Cardiac fibroblast (primary cell): ENCODE measurements at regions not wholly inside any gene's neighbourhood (a gene's known extent, or its start where the extent isn't known, plus 50 kb on each side); places are given as distances from the start of the nearest gene placed in this dataset.

Experiments
- DNase-seq, 2 donors: peaks; one replicate each; pipeline versions ENCODE4 v3.0.0 to v3.0.0-alpha.2; 2010; ENCODE audit warnings: low read depth in 2 of 2
- H3K4me3 ChIP-seq, 2 donors: replicated peaks in 1 of 2; 1 replicate in 1 of 2; 2 replicates in 1 of 2; pipeline ENCODE4 v1.5.1; 2011; ENCODE audit warnings: low read depth in 2 of 2, low read length in 2 of 2, mild to moderate bottlenecking in 2 of 2, moderate library complexity in 1 of 2
- CTCF ChIP-seq: IDR thresholded peaks from one replicate; pipeline ENCODE4 v1.5.1; 2011; ENCODE audit warnings: low read depth, mild to moderate bottlenecking, low read length, inconsistent platforms

GRCh38 chr13:106774621-106775020, 206.7 kb upstream of the ARGLU1 start:
- no peak for TF ChIP-seq CTCF
- no peak for DNase-seq
- no peak overlapping the region for H3K4me3 ChIP-seq

GRCh38 chr13:106772006-106772601, 204.2 kb upstream of the ARGLU1 start:
- TF ChIP-seq CTCF: no peak
- no peak for DNase-seq
- no peak overlapping the region for H3K4me3 ChIP-seq

- no peak for TF ChIP-seq CTCF
- DNase-seq: no peak
- H3K4me3 ChIP-seq: no peak overlapping the region
Observed at GRCh38 chr13:106768991-106769390, 201.1 kb upstream of the ARGLU1 start.

GRCh38 chr13:106762708-106763107, 194.8 kb upstream of the ARGLU1 start:
- no peak for TF ChIP-seq CTCF
- DNase-seq: no peak

GRCh38 chr13:106756446-106756845, 188.5 kb upstream of the ARGLU1 start:
- no peak overlapping the region for H3K4me3 ChIP-seq
- no peak for DNase-seq
- no peak for TF ChIP-seq CTCF

More at GRCh38 chr13:106762708-106763107, 194.8 kb upstream of the ARGLU1 start:
- no peak overlapping the region for H3K4me3 ChIP-seq

GRCh38 chr13:106755542-106755941, 187.6 kb upstream of the ARGLU1 start:
- no peak for DNase-seq
- TF ChIP-seq CTCF: no peak
- no peak overlapping the region for H3K4me3 ChIP-seq

GRCh38 chr13:106753251-106753650, 185.3 kb upstream of the ARGLU1 start:
- H3K4me3 ChIP-seq: no peak overlapping the region
- TF ChIP-seq CTCF: no peak
- DNase-seq: no peak
